ENCODE measurements at regions not wholly inside any gene's neighbourhood (a gene's known extent, or its start where the extent isn't known, plus 50 kb on each side); places are given as distances from the start of the nearest gene placed in this dataset. TPM values are rescaled to one million over a fixed set of nuclear protein-coding genes. Genes with fewer than 3 reads are reported as not detected.

Small RNAs in the stretch of these regions (small RNA-seq; reads per million reads assigned to genes)
- gene AP002802.2 (ENCODE audit: insufficient read depth), result not detected
- gene MIR4300 (ENCODE audit: insufficient read depth), result not detected
- not detected for gene MTND4LP18 (ENCODE audit: insufficient read depth)
- not detected for gene RNU6-544P (ENCODE audit: insufficient read depth)
